GM13977 (cell line): ENCODE measurements at regions not wholly inside any gene's neighbourhood (a gene's known extent, or its start where the extent isn't known, plus 50 kb on each side); places are given as distances from the start of the nearest gene placed in this dataset.

ENCODE experiments used
- DNase-seq: peaks from one replicate; pipeline ENCODE4 v3.0.0; 2012; ENCODE audit warnings: low spot score
- CTCF ChIP-seq: IDR thresholded peaks from 2 replicates; pipeline ENCODE4 v1.5.1; 2012; ENCODE audit warnings: mild to moderate bottlenecking, control low read depth; ENCODE audit not compliant: insufficient read depth; ENCODE audit errors: extremely low read depth, missing control alignments
- in situ Hi-C: fragments of 300-500 bp; cut with MboI; formaldehyde crosslinking; loops from one replicate; pipeline ENCODE4 v1.12.0; 2022; ENCODE audit warnings: low sequenced_read_pairs, low pct_unique_long_range_greater_than_20kb, mixed read lengths, inconsistent platforms; ENCODE audit not compliant: unreplicated experiment

- no peak for TF ChIP-seq CTCF
- DNase-seq = no peak
- in situ Hi-C loops = no loop called here
These were observed 137.6 kb upstream of the MANEA start for GRCh38 chr6:95439741-95440140.

GRCh38 chr6:95448208-95448607 lies 129.1 kb upstream of the MANEA start:
- in situ Hi-C loops = no loop called here

GRCh38 chr6:95469511-95469910 lies 107.8 kb upstream of the MANEA start:
- in situ Hi-C loops = no loop called here
- DNase-seq = no peak

More at GRCh38 chr6:95448208-95448607, 129.1 kb upstream of the MANEA start:
- DNase-seq = no peak
- no peak for TF ChIP-seq CTCF

DNA sequence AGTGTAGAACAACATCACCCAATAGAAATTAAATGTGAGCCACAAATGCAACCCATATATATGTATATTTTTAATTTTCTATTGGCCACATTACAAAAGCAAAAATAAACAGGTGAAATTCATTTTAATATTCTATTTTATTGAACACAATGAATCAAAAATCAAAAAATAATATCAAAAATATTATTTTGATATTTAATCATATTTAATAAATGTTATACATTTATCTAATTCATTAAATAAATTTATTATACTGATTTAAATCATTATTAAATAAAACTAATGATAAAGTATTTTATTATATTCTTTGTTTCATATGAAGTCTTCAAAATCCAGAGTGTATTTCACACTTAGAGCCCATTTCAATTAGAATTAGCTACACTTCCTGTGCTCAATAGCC lies 98.4 kb upstream of the MANEA start:
- in situ Hi-C loops = no loop called here
- TF ChIP-seq CTCF = no peak
- no peak for DNase-seq

More at GRCh38 chr6:95469511-95469910, 107.8 kb upstream of the MANEA start:
- no peak for TF ChIP-seq CTCF

DNA sequence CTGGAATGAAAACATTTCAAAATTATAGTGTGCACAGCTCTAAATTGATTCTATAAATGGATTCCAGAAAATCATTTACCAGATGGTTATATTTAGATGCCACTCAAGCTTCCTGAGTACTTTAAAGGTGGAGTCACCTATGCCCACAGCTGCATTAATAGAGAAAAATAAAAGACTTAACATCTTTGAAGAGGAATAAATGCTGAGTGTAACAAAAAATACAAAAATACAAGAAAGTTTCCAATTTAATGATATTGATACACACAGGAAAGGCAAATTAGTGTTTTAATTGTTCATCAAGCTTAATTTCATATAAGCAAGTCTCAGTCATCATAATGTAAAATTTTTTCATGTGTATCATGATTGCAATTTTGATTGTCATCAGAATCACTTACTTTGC lies 89.5 kb upstream of the MANEA start:
- no peak for TF ChIP-seq CTCF
- no peak for DNase-seq
- in situ Hi-C loops = no loop called here

GRCh38 chr6:95489185-95489863 lies 88.0 kb upstream of the MANEA start:
- TF ChIP-seq CTCF = no peak
- in situ Hi-C loops = no loop called here
- DNase-seq = no peak

DNA sequence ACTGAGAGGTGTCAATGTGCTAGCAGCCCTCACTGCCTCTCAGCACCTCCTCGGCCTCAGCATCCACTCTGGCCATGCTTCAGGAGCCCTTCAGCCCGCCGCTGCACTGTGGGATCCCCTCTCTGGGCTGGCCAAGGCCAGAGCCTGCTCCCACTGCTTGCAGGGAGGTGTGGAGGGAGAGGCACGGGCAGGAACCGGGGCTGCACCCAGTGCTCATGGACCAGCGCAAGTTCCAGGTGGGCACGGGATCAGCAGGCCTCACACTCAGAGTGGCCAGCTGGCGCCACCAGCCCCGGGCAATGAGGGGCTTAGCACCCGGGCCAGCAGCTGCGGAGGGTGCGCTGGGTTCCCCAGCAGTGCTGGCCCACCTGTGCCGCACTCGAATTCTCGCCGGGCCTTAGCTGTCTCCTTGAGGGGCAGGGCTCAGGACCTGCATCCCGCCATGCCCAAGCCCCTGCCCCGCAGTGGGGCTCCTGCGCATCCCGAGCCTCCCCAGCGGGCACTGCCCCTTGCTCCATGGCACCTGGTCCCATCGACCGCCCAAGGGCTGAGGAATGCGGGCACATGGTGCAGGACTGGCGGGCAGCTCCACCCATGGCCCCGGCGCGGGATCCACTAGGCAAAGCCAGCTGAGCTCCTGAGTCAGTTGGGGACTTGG lies 80.4 kb upstream of the MANEA start:
- no peak for DNase-seq
- no peak for TF ChIP-seq CTCF
- in situ Hi-C loops = no loop called here
